Sigmoid colon (tissue), 6 donors: ENCODE measurements at regions not wholly inside any gene's neighbourhood (a gene's known extent, or its start where the extent isn't known, plus 50 kb on each side); places are given as distances from the start of the nearest gene placed in this dataset.

Experiments used
- DNase-seq: peaks from one replicate; pipeline ENCODE4 v3.0.0-alpha.2; 2019
- H3K27ac ChIP-seq, 4 donors: fragments of 200-600 bp; sonication (generic); one replicate each; pipeline ENCODE4 v1.5.1; 2016 to 2019; ENCODE audit warnings: mild to moderate bottlenecking in 1 of 4
- H3K27me3 ChIP-seq, 3 donors: fragments of 200-600 bp; sonication (generic); one replicate each; pipeline ENCODE4 v1.5.1; 2019; ENCODE audit warnings: mild to moderate bottlenecking in 1 of 3
- H3K36me3 ChIP-seq, 4 donors: fragments of 200-600 bp; sonication (generic); one replicate each; pipeline ENCODE4 v1.5.1; 2016 to 2019
- H3K4me1 ChIP-seq, 4 donors: fragments of 200-600 bp; sonication (generic); one replicate each; pipeline ENCODE4 v1.5.1; 2017 to 2019
- H3K4me3 ChIP-seq, 4 donors: fragments of 200-600 bp; sonication (generic); one replicate each; pipeline ENCODE4 v1.5.1; 2017 to 2019; ENCODE audit warnings: mild to moderate bottlenecking in 2 of 4, moderate library complexity in 1 of 4
- H3K9me3 ChIP-seq, 4 donors: fragments of 200-600 bp in 3 of 4; sonication (generic) in 3 of 4; one replicate each; pipeline versions ENCODE4 v1.5.1 to v1.6.1; 2013 to 2019
- EP300 ChIP-seq, 4 donors: sonication (generic); formaldehyde crosslinking; IDR thresholded peaks; one replicate each; pipeline ENCODE4 v1.6.1; 2017; ENCODE audit warnings: antibody characterized with exemption in 4 of 4
- POLR2A ChIP-seq, 2 donors: fragments of 450-650 bp; IDR thresholded peaks; one replicate each; pipeline ENCODE4 v1.6.1; 2016; ENCODE audit warnings: antibody characterized with exemption in 2 of 2, mild to moderate bottlenecking in 2 of 2, moderate library complexity in 2 of 2
- POLR2AphosphoS5 ChIP-seq, 4 donors: sonication (generic); formaldehyde crosslinking; IDR thresholded peaks; one replicate each; pipeline ENCODE4 v1.6.1; 2017; ENCODE audit warnings: antibody characterized with exemption in 4 of 4
- WGBS, 2 donors: extraction: QIAGEN DNeasy Blood & Tissue Kit; methylation state at CpG; one replicate each; pipeline ENCODE4 v1.1.7; 2013; 5-methylcytosine and 5-hydroxymethylcytosine counted together
- intact Hi-C: fragments of 100-400 bp; cut with DNase I; formaldehyde crosslinking; loops from one replicate; pipeline ENCODE4 v1.15.1; 2023
- TF ChIP-seq, protein P1 (sequence below), 4 experiments: fragments of 450-650 bp in 3 of 4; fragments of 200-600 bp in 1 of 4; IDR thresholded peaks; one replicate each; pipeline ENCODE4 v1.5.1; 2016 to 2019; ENCODE audit warnings: antibody characterized with exemption in 4 of 4, mild to moderate bottlenecking in 3 of 4, moderate library complexity in 2 of 4
- donor health status: healthy with polysubstance abuse.
- donor health status: healthy.

DNA sequence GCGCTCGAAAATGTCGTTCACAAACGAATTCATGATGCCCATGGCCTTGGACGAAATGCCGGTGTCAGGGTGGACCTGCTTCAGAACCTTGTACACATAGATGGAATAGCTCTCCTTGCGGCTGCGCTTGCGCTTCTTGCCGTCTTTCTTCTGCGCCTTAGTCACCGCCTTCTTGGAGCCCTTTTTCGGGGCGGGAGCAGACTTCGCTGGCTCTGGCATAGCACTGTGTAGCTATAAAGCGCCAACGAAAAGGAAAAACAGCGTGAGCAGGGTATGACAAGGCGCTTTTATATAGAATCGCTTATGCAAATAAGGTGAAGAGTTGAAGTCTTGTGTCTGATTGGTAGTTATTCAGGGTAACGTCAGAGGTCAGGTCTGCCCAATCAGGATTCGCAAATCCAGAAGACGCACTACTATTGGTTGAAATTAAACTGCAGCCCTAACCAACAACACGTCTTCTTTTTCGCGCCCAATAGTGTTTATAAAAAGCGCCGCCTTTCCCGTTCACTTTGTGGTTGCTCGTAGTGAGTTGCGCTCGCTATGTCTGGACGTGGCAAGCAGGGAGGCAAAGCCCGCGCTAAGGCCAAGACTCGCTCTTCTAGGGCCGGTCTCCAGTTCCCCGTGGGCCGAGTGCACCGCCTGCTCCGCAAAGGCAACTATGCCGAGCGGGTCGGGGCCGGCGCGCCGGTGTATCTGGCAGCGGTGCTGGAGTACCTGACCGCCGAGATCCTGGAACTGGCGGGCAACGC lies 114.8 kb upstream of the PRSS16 start:
- intact Hi-C loops: loop anchor here (2.0 to 10.0 kb wide), 7 partner anchors 14 to 1852 kb away; a partner anchor contains a TSS
- Histone ChIP-seq H3K9me3 (no peaks in the 10 kb centered on the region), H3K27ac (peak overlapping the region; percentile 87 to 95 (median 92)), H3K27me3 (no peaks in the 10 kb centered on the region), H3K36me3 (no peaks in the 10 kb centered on the region), H3K4me1 (peaks cover 0 to 22% (median 11%) of the 10 kb centered on the region in 4 donors), H3K4me3 (peak overlapping the region; percentile 38 to 55 (median 52))
- 1% methylated on average over 53 of the region's 53 CpGs for WGBS, 2 donors
- peak; percentile 96 for DNase-seq
- TF ChIP-seq, protein P1, sequence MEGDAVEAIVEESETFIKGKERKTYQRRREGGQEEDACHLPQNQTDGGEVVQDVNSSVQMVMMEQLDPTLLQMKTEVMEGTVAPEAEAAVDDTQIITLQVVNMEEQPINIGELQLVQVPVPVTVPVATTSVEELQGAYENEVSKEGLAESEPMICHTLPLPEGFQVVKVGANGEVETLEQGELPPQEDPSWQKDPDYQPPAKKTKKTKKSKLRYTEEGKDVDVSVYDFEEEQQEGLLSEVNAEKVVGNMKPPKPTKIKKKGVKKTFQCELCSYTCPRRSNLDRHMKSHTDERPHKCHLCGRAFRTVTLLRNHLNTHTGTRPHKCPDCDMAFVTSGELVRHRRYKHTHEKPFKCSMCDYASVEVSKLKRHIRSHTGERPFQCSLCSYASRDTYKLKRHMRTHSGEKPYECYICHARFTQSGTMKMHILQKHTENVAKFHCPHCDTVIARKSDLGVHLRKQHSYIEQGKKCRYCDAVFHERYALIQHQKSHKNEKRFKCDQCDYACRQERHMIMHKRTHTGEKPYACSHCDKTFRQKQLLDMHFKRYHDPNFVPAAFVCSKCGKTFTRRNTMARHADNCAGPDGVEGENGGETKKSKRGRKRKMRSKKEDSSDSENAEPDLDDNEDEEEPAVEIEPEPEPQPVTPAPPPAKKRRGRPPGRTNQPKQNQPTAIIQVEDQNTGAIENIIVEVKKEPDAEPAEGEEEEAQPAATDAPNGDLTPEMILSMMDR (IDR thresholded peaks at IDR 0.05): no peak
- TF ChIP-seq POLR2AphosphoS5 (IDR thresholded peaks at IDR 0.05): peak; percentile 99 to 100 (median 99)
- TF ChIP-seq EP300 (IDR thresholded peaks at IDR 0.05): no peak
- peak; percentile 93 to 95 for TF ChIP-seq POLR2A (IDR thresholded peaks at IDR 0.05)

DNA sequence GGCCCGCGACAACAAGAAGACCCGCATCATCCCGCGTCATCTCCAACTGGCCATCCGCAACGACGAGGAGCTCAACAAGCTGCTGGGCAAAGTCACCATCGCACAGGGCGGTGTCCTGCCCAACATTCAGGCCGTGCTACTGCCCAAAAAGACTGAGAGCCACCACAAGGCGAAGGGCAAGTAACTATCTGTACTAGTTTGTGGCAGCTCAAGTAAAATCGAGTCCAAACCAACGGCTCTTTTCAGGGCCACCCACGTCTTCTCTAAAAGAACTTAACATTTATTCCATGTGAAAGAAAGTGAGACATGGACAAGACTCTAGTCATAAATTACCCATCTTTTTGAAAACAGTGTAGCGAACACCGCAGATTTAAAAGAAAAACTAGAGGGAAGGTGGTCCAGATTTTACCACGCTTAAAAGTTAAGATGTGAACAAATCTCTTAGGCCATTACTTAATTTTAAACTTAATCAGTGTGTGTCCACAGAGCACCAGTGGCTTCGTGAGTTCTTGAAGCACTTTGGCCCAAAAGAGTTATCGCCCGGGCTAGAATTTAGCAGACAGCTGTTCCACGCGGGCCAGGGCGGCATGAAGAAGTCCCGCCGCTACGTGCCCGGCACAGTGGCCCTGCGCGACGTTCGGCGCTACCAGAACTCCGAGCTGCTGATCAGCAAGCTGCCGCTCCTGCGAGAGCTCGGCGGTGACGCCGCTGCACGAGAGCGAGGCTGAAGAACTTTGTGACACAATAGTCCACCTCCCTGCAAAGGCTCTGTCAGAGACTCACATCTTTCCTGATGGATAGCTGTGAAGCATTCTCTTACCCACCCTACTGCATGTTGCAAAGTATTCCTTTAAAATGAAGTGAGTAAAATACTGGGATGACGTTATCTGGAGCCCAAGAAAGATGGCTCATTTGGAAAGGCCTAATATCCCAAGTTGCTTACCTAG lies 113.9 kb upstream of the PRSS16 start:
- intact Hi-C loops: loop anchor here (2.0 to 10.0 kb wide), 7 partner anchors 13 to 1851 kb away; a partner anchor contains a TSS
- peaks cover 0 to 22% (median 11%) of the 10 kb centered on the region in 4 donors for H3K4me1 ChIP-seq
- peak overlapping the region; percentile 87 to 95 (median 92) for H3K27ac ChIP-seq
- no peaks in the 10 kb centered on the region for H3K9me3 ChIP-seq
- peak in 3 of 4 donors; percentile 37 to 62 (median 56) for TF ChIP-seq POLR2AphosphoS5 (IDR thresholded peaks at IDR 0.05)
- TF ChIP-seq POLR2A (IDR thresholded peaks at IDR 0.05): no peak
- TF ChIP-seq, protein P1 (IDR thresholded peaks at IDR 0.05): no peak
- TF ChIP-seq EP300 (IDR thresholded peaks at IDR 0.05): no peak
- WGBS, 2 donors: 2 to 3% methylated on average over 43 of the region's 43 CpGs
- no peaks in the 10 kb centered on the region for H3K27me3 ChIP-seq
- DNase-seq: peak; percentile 77
- H3K4me3 ChIP-seq: peak overlapping the region; percentile 38 to 55 (median 52)
- no peaks in the 10 kb centered on the region for H3K36me3 ChIP-seq

DNA sequence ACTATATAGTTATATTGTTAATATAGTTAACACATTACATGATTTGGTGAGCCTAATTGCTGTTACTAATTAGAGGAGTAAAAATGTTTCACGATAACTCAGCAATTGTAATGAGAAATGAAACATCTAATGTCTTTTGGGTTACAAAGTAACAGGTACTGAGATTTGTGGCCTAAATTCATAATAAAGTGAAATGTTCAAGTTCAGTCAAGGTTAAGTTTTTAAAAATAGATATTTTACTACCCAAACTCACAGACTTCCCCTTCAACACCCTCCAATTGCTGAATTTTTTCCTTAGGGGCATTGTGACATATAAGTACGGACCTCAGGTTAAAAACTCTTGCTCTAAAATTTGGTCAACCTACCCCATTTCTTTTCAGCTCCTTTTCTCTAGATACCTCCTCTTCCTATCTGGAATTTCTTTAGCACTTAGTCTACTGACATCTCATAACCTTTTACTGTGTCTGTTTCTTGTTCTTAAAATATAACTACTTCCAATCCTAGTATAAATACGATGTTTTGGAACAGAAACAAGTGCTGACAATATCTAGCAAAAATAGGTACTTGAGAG lies 112.3 kb upstream of the PRSS16 start:
- no peaks in the 10 kb centered on the region for H3K36me3 ChIP-seq
- intact Hi-C loops: loop anchor here (10.0 kb wide), 5 partner anchors 930 to 1850 kb away; a partner anchor contains a TSS
- no peaks in the 10 kb centered on the region for H3K9me3 ChIP-seq
- WGBS, 2 donors: 96% methylated on average over 3 of the region's 3 CpGs
- peaks cover 0 to 32% (median 16%) of the 10 kb centered on the region in 4 donors for H3K4me1 ChIP-seq
- DNase-seq: no peak
- no peak for TF ChIP-seq POLR2AphosphoS5 (IDR thresholded peaks at IDR 0.05)
- no peak overlapping the region for H3K27ac ChIP-seq
- H3K4me3 ChIP-seq: no peak overlapping the region
- H3K27me3 ChIP-seq: no peaks in the 10 kb centered on the region

DNA sequence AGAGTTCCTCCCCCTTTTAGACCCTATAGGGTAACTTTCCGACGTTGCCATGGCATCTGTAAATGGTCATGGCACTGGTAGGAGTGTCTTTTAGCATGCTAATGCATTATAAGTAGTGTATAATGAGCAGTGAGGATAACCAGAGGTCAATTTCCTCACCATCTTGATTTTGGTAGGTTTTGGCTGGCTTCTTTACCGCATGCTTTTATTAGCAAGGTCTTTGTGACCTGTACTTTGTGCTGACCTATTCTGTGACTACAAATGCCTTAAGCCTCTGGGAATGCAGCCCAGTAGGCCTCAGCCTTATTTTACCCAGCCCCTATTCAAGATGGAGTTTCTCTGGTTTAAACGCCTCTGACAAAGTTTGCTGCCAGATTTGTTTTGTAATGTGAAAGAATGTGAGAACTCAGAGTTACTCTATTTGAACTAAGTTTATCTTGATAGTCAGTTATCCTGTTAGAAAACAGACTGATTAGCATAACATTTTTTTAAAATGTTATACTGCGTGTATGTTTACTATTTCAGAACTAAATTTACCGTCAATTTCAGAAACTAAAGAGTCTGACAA lies 111.3 kb upstream of the PRSS16 start:
- TF ChIP-seq, protein P1 (IDR thresholded peaks at IDR 0.05): no peak
- TF ChIP-seq POLR2AphosphoS5 (IDR thresholded peaks at IDR 0.05) (no peak), POLR2A (IDR thresholded peaks at IDR 0.05) (no peak), EP300 (IDR thresholded peaks at IDR 0.05) (no peak)
- Histone ChIP-seq H3K27ac (no peak overlapping the region), H3K4me1 (peaks cover 0 to 30% (median 16%) of the 10 kb centered on the region in 4 donors), H3K9me3 (no peaks in the 10 kb centered on the region), H3K36me3 (no peaks in the 10 kb centered on the region), H3K27me3 (no peaks in the 10 kb centered on the region), H3K4me3 (no peak overlapping the region)
- WGBS, 2 donors: 96 to 97% methylated on average over 6 of the region's 6 CpGs
- no peak for DNase-seq
- intact Hi-C loops: loop anchor here (10.0 kb wide), 5 partner anchors 931 to 1849 kb away; a partner anchor contains a TSS
